Stimulated activated CD4-positive, alpha-beta T cell treated with anti-CD3 and anti-CD28 coated beads, Interleukin-2, amount 100 ng/mL, for 24 hours (primary cell): ENCODE measurements at regions not wholly inside any gene's neighbourhood (a gene's known extent, or its start where the extent isn't known, plus 50 kb on each side); places are given as distances from the start of the nearest gene placed in this dataset.
"Not testable (repeated sequence)": the region's sequence is repeated elsewhere in the genome, so short reads cannot be mapped to it uniquely, and the experiment has no call there.

Experiments used
- DNase-seq, 2 donors: peaks; one replicate each; pipeline ENCODE4 v3.0.0-alpha.2; 2020

DNA sequence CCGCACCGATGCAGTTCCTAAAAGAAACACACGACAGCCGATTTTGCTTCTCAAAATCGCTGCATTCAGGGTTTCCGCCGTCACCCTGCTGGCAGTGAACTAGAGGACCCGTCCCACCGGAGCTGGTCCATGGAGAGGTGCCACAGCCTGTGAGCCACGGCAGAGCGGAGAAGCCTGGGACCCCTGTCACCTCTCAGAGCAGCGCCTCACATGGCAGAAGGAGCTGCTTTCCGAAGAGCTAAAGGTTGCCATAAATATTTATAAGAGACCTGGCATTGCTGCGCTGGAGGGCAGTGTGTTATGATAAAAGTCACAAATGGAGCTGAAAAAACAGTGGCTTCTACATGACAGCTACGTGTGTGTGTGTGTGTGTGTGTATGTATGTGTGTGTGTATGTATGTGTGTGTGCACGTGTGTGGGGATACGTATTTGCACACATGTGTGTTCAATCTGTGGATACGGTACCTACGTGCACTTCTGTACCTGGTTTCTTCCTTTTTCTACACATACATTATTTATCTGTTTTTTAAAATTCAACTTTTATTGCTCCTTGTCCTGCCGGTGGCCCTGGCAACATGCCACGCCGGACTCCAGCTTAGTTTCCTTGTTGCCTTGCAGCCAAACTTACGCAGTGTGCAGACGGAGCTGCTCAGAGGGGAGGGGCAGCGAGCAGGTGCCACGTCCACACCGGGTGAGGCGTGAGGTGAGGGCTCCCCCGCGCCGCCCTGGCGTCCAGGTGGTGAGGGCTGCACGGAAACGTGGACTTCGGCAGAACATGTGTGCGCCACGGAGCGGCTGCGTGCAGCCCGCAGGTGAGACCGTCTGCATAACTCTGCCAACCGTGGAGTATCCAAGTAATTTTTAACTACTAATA, 115.2 kb upstream of the PITRM1 start:
- DNase-seq = no peak

DNA sequence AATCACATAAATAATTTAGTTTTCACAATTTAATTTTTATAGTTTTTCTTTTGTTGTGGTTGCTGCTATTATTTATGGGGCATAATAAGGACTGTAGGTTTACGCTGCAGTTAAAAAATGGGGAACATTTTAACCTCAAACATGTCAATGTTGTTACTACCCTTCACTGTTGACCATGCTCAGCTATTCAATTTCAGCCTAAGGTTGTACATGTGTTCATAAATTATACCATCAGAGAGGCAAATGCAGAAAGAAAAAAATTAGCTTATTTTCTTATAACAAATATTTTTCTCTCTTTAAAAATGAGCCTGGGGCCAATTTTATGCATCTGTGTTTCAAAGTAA, 110.1 kb upstream of the PITRM1 start:
- DNase-seq = no peak

DNA sequence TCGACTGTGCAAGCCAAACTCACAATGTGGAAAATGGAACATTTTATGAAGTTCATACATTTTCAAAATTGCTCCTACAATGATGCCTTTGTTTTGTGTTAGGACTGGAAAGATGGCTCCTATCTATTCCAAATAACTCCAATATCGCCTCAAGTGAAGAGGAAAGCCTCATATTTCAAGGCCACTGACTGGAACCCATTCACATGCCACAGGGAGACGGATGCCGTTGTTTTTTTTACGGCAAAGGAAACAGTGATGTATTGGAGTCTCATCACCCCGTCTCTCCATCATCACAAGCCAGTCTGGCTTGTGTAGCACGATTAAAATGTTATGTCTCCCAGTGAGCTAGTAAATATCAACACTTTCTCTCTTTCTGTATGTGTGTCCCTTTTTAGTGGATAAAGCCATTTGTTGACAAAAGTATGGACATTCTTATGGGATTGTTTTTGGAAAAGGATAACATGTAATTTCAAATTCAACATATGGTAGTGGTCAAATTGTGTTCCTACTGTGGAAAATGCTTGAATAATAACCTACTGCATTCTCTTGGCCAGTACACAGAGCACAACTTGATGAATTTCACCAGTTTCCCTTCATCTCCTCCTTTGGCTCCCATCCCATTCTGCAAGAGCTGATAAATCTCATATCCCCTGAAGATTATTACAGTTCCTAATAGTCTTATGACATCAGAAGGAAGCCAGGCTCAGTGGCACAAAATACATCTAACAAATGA, 109.5 kb upstream of the PITRM1 start:
- DNase-seq = no peak

DNA sequence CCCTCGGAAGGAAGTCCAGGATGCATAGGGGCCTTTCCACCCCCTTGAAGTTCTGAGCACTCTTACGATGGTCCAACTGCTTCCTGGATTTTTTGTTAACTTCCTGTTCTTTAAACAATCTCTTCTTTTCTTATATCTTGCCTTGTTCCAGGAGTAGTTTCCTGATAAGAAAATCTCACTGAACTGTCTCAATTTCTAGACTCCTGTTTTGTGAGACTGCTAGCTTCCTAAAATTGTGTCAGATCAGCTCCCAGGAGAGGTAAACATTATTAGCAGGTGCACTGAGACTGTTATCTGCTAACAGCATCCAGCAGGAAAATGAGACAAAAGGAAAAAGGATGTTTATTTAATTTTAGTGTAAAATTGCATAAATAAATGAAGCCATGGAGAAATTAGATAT, 106.2 kb upstream of the PITRM1 start:
- no peak for DNase-seq

DNA sequence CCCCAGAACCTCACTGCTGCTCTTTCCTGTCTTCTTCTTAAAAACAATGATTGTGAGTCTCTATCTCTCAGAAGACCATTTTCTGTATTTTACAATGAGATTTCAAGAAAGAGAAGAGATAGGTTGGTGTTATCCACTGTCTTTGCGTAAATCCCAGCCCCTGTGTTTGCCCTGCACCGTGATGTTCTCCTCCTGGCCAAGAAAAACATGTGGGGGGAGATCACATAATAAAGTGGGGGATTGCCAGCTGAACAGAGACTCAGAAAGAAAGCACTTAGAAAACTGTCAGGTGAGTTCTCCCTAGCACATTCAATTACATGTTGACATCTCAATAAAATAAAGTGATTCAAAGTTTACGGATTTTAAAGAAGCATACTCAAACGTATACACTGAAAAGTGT, 105.0 kb upstream of the PITRM1 start:
- DNase-seq = no peak

DNA sequence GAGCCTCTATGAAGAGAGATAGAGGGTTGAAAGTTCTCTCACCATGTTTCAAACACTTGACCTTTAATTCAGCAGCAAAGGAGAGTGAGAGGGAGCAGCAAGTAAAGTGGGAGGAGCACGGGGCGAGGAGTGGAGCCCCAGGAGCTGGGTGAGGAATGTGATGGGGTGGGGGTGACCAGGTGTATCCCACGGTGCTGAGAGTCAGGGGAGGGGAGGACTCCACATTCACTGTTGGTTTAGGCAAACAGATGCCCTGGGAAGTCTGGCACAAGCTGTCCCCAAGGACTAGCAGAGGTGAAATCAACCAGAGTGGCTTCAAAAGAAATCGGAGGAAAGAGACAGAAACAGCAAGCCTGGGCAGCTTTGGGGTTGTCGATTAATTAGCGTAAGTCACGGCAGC, 101.8 kb upstream of the PITRM1 start:
- no peak for DNase-seq

DNA sequence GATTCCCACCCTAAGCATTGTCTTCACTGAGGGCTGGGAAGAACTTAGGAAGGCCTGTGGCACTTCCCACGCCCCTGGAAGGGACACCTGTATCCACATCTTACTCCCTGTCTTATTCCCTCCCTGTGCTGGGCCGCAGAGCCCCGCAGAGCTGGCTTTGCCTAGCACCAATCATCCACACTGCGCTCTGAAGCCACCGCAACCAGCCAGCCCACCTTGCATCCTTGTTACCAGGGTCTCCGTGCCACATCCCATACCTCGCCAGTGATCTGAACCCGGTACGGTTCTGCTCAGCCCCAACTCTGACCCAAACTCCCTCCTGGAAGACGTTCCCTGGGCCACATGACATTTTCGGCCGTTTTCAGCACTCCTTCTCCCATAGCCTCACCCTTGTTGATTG, 101.4 kb upstream of the PITRM1 start:
- no peak for DNase-seq

DNA sequence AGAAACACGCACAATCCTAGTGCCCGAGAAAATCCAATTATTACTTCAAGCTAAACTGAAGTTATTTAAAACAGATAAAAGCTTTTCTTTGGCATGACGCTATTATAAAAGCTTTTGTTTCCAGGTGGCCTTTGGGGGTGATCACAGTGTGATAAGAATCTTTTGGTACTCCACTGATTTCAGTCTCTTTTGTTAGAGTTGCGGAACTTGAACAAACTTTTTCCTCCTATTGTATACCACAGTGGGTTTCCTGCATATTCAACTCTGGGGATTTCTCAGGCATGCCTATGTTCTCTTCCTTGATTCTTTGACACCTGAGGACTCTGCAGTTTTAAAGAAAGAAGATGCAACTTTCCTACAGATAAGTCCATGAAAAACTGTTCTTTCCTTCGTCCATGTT, 99.7 kb upstream of the PITRM1 start:
- no peak for DNase-seq

DNA sequence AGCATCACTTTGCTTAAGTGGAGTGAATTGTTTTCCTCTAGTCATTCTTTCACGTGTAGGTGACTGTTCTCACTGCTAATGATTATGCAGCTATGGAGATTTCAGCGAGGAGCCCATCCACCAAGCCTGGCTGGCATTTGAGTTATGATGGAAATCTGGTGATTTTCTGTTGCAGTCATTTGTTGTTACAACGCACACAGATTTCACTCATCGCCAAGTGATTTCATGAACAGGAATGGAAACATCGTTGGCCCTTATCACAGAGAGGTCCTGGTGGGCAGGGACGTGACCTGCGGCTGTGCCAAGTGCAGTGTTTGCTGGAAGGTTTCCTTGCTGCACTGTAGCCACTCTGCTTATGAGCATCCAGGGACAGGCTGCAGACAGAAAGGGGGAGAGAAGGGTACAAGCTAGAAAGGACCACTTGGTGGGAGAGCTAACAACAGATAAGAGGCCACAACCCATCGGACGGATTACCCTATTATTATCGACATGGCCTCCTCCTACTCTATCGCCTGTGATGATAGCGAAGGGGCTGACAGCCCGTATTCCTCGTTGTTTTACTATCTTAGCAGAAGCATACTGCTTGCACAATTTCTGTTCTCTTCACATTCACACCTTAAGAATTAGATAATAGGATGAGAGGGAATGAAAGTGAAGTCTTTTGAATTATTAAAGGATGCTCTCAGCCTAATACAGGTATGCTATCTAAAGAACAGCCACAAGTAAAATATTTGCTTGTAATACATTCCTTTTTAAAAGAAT, 99.0 kb upstream of the PITRM1 start:
- DNase-seq = no peak

DNA sequence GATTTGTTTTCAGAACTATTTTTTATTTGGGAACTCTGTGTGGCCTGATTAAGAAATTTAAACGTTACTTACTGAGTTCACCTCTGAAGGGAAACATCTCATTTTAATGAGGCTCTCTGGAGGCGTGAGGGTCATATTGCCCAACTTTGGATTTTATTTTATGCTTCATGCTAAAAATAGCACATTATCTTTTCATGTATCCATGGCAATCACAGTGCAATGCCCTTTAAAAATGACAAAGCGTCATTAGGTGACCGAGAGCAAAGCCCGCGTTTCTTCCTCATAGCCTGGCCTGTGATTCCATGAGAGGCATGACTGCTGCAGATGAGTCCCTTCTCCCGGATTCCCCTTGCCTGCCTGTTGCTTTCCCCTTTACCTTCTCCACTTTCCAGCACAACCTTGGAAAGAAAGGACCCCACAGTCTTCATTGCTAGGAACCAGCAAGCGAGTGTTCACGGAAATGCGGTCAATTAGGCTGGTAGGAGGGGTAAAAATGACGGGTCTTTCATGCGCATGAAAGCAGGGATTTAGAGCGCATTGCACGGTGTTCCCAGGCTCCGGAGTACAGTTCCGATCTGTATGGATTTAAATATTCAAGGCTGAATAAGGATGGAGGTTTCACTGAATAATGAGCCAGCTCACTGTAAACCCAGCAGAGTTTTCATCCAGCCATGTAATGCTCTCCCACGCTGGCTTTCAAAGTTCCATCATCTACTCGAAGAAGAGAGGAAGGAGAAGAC, 98.2 kb upstream of the PITRM1 start:
- no peak for DNase-seq

DNA sequence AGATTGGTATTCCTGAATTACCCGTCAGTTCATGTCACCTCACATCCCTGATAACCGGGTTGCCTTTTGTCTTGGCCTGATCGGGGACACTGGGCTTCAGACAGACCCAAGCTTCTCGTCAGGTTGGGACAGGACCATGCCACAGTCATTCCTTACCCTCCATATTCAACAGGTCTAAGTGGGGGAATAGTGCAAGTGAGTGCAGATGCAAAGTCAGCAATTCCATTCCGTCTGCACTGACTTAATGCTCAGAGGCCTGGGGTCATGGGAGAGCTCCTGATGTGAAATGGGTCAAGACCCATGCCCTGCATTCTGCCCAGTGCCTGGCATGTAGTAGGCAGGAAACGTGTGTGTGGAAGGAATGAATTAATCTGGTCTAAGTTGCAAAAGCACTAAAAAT, 95.4 kb upstream of the PITRM1 start:
- no peak for DNase-seq

DNA sequence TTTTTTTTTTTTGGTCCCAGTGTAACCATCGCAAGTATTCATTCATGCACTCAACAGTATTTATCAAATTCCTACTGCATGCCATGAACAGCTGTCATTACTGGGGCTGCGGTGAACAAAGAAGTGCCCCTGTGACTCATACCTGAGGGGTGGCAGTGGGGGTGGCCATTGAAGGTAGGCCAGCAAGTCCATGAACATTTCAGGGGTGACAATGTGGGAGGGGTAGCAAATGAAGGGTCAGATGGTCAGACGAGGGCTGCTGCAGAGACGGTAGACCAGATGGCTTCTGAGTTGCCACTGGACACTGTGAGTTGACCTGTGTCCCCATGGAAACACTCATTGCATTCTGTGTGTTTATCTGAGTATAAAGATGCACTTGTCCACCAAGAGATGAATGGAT, 92.5 kb upstream of the PITRM1 start:
- DNase-seq = no peak

DNA sequence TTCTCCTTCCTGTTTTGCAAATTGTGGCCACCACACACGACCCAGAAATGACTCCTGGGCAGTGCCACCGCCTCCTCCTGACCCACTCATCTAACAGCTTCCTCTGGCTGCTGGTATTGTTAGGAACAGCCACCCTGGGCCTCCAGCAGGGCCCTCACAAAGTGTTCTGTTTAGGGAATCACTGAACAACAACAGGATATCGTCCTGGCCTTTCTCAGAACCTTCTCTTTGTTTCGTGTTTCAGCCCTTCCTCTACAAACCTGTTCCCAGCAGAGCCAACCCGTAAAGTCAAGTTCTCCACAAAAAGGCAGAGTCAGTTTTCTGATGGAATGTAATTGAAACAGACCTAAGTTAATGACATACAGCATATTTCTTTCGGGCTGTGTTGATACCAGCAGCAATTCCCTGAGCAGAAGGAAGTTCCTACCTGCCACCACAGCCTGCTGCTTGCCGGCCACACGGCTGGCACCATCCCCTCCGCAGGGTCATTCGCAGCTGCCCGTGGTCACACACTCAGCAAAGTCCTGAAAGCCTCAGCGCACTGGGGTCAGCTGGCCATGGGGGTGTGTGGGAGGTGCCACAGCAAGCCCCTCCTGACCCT, 91.7 kb upstream of the PITRM1 start:
- DNase-seq = no peak

DNA sequence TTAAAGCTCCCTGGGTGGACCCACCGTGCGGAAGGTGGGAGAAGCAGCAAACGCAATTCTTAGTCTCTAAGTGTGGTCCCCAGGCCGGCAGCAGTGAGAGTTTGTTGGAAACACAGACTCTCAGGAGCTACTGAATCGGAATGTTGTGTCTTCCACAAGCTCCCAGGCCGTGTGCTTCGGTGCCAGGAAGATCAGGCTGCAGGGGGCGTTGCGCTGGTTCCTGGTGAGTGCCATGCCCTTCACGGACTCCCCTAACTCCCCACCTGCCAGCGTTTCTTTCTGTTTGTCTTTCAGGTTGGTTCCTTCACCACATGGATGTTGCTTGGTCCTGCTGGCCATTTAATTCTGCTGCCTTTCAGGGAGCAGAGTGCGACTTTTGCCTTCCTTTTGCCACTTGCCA, 91.2 kb upstream of the PITRM1 start:
- DNase-seq = no peak

DNA sequence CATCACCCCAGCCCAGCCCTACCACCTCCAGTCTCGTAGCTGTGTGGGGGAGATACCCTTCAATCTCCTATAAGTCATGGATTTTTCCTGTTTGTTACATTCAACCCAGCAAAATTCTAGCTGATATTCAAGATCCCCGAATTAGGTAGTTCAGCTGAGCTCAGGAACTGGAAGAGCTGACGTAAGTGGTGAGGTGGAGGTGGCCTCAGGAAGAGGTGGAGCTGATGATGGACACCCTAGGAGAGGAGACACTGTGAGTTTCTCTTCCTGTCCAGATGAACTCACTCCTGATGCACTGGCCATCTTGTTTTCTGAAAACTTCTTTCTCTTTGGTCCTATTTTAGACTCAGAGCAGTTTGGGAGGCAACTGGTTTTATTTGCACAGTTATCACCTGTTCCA, 90.5 kb upstream of the PITRM1 start:
- no peak for DNase-seq

DNA sequence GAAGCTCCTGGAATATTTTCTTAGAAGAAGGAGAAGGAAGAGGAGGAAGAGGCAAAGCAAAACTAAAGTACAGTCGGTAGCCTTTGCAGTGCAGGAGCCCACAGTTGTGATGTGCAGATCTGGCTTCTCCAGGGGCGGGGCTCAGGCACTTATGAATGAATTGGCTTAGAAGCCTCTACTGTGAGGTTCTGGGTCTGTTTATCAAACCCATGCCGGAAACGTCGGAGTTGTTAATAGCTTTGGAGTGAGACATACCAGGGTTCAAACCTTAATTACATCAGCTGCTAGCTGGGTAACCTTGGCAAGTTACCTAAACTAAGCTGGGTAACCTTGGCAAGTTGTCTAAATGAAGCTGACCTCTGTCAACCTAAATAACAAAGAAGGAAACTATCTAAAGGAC, 89.3 kb upstream of the PITRM1 start:
- no peak for DNase-seq

DNA sequence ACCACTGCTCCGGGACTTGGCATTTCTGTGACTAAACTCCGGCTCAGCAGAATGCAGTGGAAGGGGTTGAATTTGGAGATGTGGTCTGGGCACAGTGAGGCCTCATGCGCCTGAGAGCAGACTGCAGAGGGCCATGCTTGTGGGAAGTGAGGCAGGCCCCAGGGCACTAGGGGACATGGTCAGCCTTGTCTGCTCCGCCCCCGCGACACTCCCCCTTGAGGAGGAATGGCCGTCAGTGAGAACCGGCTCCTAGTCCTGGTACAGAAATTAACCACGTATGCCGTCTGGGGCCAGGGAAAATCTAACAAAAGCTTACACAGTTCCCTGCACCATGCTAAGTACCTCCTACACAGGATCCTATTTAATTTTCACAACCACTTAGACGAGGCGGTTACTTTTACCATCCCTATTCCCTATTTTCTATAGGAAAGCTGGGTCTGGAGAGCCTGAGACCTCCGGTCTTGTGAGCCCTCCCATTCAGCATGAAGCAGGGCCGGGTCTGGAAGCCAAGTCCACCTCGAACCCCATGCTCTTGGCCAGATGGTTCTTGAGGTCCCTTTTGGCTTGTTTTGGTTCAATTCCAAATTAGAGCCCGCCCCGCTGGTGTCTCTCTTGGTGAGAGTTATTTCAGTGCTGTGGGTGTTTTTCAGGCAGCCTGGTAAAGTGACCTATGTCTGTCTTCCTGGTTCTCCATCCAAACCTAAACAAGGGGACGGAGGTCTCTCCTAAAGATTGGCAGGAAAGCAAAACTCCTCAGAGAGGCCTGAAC, 87.7 kb upstream of the PITRM1 start:
- DNase-seq = no peak

DNA sequence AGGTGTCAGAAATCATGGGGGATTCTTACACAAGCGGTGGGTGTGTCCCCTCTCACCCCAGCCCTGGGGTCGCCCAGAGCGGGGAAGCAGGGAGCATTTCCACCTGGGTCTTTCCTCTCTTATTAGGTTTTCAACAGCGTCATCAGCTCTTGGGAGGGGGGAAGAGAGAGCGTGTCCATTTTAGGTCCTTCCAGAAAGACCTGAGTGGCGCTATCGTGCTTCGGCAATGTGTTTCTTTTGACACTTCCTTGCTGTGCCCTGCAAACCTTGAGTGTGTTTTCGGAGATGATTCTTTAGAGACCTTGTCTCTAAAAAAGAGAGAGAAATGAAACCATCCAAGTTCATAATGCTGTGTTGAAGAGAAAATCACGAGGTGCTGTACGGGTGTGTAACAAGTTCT, 86.9 kb upstream of the PITRM1 start:
- DNase-seq = no peak

DNA sequence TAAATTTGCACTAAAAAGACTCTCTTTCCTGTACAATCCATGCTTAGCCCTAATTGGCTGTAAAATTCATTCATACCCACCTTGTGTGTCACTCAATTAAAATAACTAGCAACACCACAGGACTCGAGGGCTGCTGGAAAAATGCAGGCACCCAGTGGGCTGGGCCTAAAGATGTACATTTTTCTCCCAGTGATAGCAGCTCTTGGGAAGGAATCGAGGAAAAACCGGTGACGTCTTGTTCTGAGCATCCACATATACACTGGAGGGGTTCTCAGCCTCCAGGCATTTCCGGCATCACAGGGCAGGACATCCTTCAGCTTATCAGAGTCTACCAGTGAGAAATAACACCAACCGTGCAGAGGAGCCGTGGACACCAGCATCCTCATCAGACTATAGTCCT, 85.8 kb upstream of the PITRM1 start:
- DNase-seq = no peak

DNA sequence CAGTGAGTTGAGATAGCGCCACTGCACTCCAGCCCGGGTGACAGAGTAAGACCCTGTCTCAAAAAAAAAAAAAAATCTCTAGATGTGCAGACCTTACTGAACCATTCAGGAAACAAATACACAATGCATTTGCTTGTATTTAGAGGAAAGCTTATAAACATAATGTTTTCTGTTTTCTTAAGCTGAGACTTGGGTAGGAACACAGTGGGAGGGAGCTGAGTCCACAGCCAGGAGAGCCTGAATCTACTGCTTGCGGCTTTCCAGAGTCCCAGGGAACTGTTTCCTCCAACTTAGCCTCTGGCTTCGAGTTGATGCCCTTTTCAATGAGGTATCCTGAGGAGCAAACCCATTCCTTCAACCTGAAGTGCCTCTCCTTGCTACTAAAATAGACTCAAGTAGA, 83.0 kb upstream of the PITRM1 start:
- no peak for DNase-seq

DNA sequence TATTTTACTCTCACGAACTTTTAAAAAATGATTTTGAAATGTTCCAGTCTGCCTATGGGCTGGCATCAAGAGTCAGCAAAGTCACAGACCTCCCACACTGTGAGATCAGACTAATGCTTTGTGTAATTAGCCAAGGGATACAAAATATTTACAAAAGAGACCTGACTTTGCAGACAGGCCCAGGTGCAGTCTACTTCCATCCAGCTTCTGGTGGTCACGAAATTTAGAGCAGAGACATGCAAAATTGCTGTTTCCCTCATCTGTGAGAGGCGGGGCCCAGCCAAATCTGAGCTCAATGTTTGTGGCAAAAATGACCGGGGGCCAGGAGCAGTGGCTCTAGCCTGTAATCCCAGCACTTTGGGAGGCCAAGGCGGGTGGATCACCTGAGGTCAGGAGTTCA, 82.5 kb upstream of the PITRM1 start:
- no peak for DNase-seq

DNA sequence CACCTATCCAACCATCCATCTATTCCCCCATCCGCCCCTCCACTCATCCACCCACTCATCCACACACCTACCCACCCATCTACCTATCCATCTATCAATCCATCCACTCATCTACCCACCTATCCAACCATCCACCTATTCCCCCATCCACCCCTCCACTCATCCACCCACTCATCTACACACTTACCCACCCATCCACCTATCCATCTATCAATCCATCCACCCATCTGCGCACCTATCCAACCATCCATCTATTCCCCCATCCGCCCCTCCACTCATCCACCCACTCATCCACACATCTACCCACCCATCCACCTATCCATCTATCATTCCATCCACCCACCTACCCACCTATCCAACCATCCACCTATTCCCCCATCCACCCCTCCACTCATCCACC, 81.4 kb upstream of the PITRM1 start:
- not testable (repeated sequence) for DNase-seq
